GM18907 (cell line): ENCODE measurements at regions not wholly inside any gene's neighbourhood (a gene's known extent, or its start where the extent isn't known, plus 50 kb on each side); places are given as distances from the start of the nearest gene placed in this dataset.

ENCODE experiments used
- ATAC-seq: cut with Tn5 transposase; IDR thresholded peaks from one replicate; pipeline ENCODE4 v1.9.1; 2021; ENCODE audit warnings: mild to moderate bottlenecking, moderate library complexity; ENCODE audit not compliant: unreplicated experiment

DNA sequence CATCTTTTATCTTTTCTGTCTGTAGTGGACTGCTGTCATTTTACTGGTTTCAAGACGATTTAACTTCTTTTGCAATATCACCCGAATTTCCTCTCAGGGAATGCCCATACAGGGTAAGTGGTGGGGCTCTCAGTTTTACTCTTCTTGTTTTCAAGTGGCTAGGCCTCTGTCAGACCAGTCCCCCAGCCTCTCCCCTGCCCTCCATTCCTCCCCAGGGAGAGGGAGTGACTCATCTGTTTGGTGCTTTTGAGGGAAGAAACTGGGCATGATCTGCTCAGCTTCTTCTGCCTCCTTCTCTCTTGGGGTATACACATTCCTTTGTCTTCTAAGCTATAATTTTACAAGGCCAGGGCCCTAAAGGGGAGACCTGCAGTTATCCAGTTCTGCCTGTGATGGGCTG lies 332.0 kb downstream of the CBLN1 start:
- no peak for ATAC-seq

DNA sequence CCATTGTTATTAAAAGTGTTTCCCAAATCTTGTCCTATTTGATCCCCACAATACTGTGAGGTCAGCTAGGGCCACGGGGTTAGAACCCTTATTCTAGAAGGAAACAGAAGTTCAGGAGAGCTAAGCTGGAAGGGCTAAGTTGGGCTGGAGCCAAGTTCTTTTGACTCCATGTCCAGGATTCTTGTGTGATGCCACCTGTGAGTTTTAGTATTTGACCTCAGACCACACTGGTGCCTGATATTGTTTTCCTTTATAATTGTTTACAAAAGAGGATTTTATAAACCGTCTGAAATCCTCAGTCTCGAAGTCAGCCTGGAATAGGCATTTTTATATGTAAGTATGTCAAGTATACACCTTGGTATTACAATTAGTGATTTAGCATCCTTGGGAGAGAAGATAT lies 332.7 kb downstream of the CBLN1 start:
- ATAC-seq: no peak

DNA sequence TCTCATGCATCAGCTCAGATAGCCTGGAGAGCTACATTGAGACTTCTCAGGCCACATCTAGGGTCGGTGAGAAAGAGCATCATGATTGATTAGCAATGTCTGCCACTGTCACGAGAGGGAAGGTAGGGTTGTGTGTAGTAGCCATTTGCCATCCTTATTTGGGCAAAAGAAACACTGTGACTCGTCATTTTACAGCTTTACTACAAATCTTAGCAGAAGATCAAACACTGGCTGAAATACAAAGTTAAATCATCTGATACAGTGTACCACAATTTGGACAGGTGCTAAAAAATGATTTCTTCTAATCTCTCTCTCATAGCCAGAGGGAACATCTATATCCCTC lies 334.3 kb downstream of the CBLN1 start:
- ATAC-seq: no peak

DNA sequence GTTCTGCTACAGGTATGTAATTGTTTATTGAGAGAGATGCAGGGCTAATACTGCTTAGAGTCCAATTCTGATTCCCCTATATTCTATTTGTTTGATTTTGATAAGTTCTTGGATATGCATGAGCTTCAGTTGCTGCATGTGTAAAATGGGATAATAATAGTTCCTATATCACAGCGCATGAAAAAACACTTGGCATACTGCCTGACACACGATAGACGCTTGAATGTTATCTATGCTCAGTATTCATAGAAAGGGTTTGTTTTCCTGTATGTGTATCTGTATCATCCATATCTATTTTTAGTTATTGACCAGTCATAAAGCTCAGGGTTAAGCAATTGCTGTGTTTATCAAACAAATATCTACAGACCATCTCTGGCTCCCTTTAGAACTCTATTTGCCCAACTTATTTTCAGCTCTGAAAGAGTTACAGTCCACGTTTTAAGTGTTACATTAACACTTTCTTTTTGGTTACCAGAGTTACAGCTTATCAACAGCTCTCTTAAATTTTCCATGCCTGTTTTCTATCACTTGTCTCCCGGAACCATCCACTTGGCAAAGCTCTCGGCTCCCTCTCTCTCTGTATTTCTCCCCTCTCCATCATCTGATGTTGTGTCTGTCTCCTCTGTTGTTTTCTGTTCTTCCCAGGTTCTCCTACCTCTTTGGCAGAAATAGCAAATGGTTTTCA lies 334.8 kb downstream of the CBLN1 start:
- no peak for ATAC-seq

DNA sequence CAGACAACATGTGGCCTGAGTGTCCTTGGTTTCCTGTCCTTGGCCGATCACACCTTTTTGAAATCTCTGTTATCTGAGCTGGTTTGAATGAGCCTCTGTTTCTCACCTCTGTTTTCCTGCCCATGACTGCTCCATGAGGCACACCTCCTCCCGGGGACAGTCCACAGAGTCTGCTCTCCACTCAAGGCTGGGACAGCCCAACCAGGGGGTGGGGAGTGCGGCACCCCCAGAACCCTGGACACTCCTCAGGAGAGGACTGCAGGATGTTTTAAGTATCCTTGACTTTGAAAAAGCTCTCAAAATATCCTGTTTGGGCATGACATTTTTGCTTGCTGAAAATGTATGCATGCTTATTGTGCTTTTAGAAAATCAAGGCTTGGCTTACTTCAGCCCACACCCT lies 333.0 kb upstream of the N4BP1 start:
- ATAC-seq: no peak

DNA sequence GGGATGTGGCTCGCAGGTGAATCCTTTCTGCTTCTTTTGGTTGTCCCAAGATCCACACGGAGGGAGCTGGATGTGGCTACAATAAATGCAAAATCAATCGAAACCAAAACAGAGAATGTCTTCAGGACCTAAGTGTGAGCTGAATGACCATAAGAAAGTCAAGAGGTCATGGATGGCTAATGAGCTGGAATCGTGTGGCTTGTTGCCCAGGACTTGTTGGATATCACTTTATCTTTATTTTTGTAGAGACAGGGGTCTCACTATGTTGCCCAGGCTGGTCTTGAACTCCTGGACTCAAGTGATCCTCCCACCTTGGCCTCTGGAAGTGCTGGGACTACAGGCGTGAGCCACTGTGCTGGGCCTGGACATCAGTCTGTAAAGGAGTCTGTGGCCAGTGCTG lies 326.8 kb upstream of the N4BP1 start:
- ATAC-seq: no peak

DNA sequence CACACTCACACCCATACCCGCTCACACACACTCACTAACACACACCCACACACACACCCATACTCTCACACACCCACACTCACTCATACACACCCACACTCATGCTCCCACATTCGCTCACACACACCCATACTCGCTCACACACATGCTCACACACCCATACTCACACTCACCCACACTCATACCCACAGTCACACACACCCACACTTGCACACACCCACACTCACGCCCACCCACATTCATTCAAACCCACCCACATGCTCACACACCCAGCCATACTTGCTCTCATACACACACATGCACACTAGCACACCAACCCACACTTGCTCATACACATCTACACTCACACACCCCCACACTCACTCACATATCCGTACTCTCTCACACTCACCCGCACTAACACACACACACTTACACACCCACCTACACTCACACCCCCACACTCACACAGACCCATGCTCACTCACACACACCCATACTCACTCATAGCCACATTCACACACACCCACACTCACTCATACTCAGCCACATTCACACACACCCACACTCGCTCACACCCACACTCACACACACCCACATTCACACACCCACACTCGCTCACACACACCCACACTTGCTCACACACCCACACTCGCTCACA lies 322.4 kb upstream of the N4BP1 start:
- no peak for ATAC-seq

DNA sequence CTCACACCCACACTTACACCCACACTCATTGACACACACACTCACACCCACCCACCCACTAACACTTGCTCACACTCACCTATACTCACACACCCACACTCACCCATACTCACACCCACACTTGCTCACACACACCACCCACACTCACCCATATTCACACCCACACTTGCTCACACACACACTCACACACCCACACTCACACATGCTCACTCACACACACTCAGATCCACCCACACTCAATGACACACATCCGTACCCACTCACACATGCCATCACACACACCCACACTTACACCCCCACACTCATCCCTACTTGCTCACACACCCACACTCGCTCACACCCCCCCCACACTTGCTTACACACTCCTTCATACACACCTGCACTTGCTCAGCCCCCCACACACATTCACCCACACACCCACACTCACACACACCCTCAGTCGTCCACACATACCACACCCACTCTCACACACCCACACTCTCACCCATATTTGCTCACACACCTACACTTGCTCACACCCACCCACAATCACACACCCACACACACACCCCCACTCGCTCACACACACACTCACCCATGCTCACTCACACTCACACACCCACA lies 321.1 kb upstream of the N4BP1 start:
- ATAC-seq: no peak

DNA sequence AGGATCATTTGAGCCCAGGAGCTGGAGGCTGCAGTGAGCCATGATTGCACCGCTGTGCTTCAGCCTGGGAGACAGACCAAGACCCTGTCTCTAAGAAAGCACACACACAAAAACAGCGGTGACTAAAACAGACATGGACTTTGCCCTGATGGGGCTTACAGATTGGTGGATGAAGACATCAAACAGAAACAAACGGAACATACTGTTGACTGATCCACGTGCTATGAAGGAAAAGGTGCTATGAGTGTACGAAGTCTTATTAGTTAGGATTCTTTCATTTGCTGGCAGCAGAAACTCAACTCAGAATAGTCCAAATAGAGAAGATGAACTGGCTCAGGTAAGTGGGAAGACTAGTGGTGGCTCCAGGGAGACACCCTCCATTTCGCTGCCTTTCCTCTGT lies 309.8 kb upstream of the N4BP1 start:
- ATAC-seq: no peak

DNA sequence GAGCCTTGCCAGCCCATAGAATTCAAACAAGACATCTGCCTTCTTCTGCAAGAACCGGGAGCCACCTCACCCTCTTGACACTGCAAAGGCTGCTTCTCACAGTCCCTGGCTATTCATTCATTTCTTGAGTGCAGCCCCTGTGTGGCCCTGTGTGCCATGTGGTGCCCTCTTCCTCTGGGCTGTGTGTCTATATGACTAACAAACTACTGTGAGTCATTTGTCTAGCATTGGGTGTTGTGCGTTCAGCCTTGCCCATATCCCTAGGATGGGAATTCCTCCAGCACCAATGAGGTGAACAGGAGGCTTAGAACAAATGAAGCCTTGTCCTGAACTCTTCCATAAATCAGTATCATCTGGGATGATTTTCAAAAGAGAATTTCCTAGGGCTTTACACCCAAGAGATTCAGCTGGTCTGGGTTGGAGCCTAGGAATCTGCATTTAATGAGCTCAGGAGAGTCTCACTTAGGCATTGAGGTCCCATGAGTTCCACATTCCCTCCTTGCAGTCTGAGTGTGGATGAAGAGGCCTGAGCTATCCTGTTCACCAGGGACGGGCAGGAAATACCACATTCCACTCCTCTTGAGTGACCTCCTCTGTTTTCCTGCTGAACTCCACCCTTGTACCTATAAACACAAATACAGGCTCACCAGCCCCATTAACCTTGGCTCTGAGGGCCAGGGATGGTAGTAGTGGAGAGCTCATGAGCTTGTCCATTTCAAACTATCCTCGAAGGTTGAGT lies 308.7 kb upstream of the N4BP1 start:
- no peak for ATAC-seq

DNA sequence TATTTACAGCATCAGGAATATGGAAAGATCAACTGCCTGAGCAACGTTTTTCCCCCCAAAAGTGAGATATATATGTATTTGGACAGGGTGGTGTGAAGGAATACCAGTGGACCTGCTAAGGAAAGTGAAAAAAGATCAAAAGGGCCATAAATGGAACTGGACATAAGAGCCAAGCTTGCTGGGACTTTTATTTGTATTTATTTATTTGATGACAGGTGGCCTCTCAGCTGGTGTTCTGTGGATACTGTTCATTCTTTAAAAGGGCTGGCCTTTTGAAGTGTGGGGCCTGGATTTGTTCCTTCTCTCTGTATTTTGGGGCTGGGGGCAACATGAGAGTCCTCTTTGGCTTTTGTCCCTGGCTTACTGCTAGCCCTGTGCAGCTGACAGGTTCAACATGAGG lies 306.6 kb upstream of the N4BP1 start:
- ATAC-seq: no peak

DNA sequence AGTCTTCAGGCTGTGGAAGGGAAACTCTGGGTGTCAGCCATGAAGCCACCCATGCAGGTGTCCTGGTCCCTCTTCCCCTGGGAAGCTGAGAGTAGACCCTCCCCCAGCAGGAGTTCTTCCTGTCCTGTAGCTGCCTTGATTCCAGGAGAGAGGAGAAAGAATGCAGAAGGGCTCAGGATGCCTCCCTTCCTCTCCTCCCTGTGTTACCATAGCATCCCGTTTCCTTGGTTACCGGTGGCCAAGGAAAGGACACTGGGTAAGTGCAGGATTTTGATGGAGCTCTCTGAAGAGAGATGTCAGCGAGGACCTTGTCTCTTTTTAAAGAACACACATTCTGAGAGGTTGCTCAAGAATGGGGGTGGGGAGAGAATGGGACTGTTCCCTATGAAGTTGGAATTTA lies 304.1 kb upstream of the N4BP1 start:
- ATAC-seq: no peak

DNA sequence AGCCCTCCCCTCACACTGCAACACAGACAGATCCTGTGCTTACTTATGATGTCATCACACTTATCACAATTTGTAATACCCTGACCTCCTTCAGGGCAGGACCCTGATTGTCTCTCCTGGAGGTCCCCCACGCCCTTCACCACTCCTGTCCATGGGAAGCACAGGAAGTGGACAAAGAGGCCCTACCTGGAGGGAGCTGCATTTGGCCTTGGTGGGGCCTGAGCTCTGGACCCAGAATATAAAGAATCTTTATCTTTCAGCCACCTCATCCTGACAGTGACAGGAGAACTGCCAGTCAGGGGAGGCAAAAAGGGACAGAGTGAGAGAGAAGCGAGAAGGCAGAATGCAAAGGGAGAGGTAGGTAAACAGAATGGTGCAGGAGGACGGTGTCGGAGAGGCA lies 303.4 kb upstream of the N4BP1 start:
- ATAC-seq: no peak

DNA sequence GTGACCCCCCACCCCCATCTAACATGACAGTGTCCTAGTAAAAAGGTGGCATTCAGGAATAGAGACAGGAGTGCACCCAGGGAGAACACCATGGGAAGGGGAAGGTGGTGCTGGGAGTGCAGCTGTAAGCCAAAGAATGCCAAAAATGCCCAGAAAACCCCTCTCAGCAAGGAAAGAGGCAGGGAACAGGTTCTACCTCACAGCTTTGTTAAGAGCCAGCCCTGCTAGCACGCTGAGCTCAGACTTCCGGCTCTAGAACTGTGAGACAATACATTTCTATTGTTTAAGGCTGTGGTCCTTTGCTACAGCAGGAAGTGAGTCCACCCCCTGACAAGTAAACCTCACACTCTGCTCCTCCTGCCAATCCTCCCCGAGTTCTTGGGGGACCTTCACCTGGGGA lies 302.4 kb upstream of the N4BP1 start:
- no peak for ATAC-seq

DNA sequence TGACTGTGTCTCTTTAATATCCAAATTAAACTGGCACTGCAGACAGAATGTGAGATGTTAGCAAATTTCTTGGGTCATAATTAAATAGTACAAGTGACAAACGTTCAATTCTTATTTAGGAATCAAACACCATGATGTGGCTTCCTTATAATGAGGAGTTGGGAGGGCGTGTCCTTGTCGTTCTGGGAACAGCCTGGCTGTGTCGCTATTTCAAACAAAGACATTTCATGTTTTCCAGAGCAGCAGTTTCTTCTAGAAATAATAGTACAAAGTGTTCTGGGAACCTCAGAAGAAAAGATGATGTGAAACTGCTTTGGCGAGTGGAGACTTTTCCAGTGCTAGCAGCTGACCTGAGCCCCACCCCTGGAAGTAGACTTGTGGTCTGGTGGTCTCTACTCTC lies 301.7 kb upstream of the N4BP1 start:
- no peak for ATAC-seq

DNA sequence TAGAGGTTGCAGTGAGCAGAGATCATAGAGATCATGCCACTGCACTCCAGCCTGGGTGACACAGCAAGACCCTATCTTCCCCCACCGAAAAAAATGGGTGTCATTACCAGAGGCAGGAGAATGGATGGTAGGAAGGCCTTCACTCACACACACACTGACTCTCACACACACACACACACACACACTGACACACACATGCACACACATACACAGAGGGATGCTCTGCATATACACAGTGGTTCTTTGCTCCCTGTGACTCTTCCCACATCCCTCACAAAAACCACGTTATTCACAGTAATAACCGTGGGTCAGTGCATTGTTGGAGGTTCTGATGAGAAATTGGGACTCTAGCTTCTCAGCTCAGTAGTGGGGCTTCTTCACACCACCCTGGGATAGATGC lies 300.2 kb upstream of the N4BP1 start:
- no peak for ATAC-seq

DNA sequence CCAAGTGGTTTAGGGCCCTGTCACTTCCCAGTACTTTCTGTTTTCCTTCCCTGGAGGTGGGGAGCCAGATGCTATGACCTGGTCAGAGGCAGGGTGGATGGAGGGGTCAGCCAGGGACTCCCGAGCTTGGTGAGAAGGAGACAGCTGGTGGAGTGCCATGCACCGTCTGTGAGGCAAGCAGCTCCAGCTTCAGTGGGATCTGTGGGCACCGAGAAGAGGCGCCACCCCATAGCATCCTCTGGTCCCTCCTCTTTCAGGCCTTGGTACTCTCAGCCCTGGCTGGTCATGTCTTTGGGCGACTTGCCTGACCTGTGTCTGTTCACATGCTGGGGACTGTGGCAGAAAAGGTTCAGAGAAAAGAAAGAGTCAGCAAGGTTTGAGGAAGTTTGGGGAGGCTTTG lies 299.3 kb upstream of the N4BP1 start:
- no peak for ATAC-seq

DNA sequence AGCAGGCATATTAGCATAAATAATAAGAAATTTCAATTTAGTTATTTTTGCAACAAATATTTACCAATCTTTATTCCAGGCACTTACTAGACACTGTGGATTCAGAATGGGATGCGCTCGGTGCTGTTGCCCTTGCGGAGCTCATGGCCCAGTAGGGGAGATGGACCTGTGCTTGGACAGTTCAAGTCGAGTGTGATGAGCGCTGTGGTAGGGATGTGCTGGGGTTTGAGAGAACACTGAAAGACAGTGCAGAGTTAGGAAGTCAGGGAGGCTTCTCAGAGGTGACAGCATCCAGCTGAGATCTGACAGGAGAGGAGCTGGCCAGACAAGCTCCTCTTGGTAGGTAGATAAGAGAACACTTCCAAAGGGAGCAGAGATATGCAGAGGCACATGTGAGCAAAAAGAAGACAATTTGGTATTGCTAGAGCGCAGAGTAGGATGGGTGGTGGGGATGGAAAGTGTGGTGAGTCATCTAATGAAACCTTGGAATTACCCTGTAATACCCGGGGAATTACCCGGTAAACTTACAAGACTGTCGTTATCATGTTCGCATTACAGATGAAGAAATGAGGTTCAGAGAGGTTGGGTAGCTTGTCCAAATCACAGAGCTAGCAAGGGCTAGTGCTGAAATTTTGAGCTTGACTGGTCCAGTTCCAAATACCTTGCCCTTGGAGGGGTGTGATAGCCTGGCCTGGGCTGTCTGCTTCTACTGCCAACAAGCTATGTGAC lies 298.1 kb upstream of the N4BP1 start:
- ATAC-seq: peak; percentile 49

DNA sequence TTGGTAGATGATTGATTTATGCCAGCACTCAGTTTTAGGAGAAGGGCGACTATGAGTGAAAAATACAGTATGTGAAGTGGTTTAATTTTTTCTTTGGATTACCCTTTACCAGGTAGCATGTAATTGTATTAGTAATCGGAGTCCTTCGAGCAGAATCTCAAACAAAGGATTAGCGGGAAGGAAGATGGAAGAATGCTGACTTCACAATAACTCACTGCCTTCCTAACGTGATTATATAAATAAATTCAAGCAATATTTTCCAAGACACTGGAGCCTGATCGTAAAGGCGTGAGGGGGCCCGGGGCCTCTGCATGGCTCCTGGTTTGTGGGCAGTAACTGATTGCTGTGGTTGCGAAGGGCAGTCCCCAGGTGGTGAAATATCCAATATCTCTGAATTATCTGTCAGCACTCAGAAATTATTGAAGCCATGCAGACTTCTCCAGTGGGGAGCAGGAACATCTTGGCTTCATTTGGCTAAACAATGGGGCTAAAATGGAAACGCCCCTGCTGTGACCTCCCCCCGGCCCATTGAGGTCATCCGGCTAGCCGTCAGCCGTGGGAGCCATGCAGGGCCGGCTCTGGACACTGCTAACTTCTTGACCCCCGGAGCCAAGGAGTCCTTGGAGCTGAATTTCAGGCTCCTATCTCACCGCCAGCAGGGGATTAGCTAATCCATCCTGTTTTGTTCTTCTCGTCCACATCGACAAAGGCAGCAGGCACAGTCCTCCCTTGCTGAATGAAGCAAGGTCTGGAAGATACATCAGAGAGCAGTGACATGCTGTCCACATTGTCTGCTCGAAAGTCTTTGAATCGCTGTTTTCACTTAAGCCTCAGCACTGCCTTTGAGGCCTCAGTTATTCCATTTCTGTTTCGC lies 295.9 kb upstream of the N4BP1 start:
- ATAC-seq: no peak

DNA sequence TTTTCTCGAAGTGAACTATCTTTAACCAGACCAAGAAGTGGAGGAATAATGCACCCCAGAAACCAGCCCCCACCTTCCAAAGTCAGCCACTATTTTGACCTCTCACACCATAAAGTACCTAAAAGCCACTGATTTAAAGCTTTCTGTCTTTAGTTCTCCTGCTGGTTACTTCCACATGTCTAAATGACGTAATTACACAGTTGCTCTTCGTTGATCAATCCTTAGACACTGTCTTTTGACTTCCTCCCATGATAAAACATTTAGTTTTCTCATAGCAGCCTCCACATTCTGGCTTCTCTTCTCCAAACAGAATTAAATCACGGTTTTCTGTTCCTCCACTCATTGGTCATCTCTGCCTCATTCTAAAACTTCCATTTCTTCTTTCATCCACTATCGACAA lies 294.4 kb upstream of the N4BP1 start:
- ATAC-seq: no peak
